GM23248 (cell line): ENCODE measurements at regions not wholly inside any gene's neighbourhood (a gene's known extent, or its start where the extent isn't known, plus 50 kb on each side); places are given as distances from the start of the nearest gene placed in this dataset.

ENCODE experiments used
- DNase-seq: peaks from one replicate; pipeline ENCODE4 v3.0.0-alpha.2; 2015
- H2AFZ ChIP-seq: fragments of 200-600 bp; sonication (generic); 2 replicates; pipeline ENCODE4 v1.6.1; 2016; ENCODE audit warnings: antibody characterized with exemption
- H3F3A ChIP-seq: fragments of 200-600 bp; sonication (generic); 2 replicates; pipeline ENCODE4 v1.6.1; 2016; ENCODE audit warnings: mild to moderate bottlenecking, antibody characterized with exemption, mixed run types; ENCODE audit not compliant: insufficient read depth
- H3K27ac ChIP-seq: fragments of 200-600 bp; sonication (generic); 2 replicates; pipeline ENCODE4 v1.5.1; 2016; ENCODE audit warnings: mild to moderate bottlenecking
- H3K27me3 ChIP-seq: fragments of 200-600 bp; sonication (generic); replicated peaks from 2 replicates; pipeline ENCODE4 v1.6.1; 2016; ENCODE audit warnings: mild to moderate bottlenecking; ENCODE audit not compliant: insufficient read depth
- H3K36me3 ChIP-seq: fragments of 200-600 bp; sonication (generic); 2 replicates; pipeline ENCODE4 v1.6.1; 2016; ENCODE audit warnings: low read depth, mild to moderate bottlenecking
- H3K4me1 ChIP-seq: fragments of 200-600 bp; sonication (generic); 2 replicates; pipeline ENCODE4 v1.6.1; 2016; ENCODE audit warnings: mild to moderate bottlenecking; ENCODE audit not compliant: insufficient read depth
- H3K4me2 ChIP-seq: fragments of 200-600 bp; sonication (generic); one replicate; pipeline ENCODE4 v1.6.1; 2016; ENCODE audit warnings: mild to moderate bottlenecking; ENCODE audit not compliant: unreplicated experiment
- H3K4me3 ChIP-seq: fragments of 200-600 bp; sonication (generic); 2 replicates; pipeline ENCODE4 v1.5.1; 2016; ENCODE audit warnings: mild to moderate bottlenecking
- H3K79me2 ChIP-seq: fragments of 200-600 bp; sonication (generic); 2 replicates; pipeline ENCODE4 v1.6.1; 2016; ENCODE audit warnings: mild to moderate bottlenecking; ENCODE audit not compliant: insufficient read depth
- H3K9ac ChIP-seq: fragments of 200-600 bp; sonication (generic); 2 replicates; pipeline ENCODE4 v1.6.1; 2016; ENCODE audit warnings: mild to moderate bottlenecking
- H3K9me2 ChIP-seq: fragments of 200-600 bp; sonication (generic); 2 replicates; pipeline ENCODE4 v1.6.1; 2016; ENCODE audit warnings: mixed run types, mild to moderate bottlenecking, moderate library complexity; ENCODE audit not compliant: insufficient read depth
- H3K9me3 ChIP-seq: fragments of 200-600 bp; sonication (generic); one replicate; pipeline ENCODE4 v1.6.1; 2017; ENCODE audit warnings: low read depth
- H4K20me1 ChIP-seq: fragments of 200-600 bp; sonication (generic); 2 replicates; pipeline ENCODE4 v1.6.0; 2016; ENCODE audit not compliant: insufficient read depth
- EZH2 ChIP-seq: fragments of 200-600 bp; sonication (generic); IDR thresholded peaks from 2 replicates; pipeline ENCODE4 v1.6.1; 2018; ENCODE audit warnings: antibody characterized with exemption, mild to moderate bottlenecking; ENCODE audit not compliant: insufficient read depth, poor library complexity, severe bottlenecking
- EZH2phosphoT487 ChIP-seq: fragments of 200-600 bp; sonication (generic); IDR thresholded peaks from 2 replicates; pipeline ENCODE4 v1.6.1; 2018; ENCODE audit warnings: antibody characterized with exemption, moderate library complexity, mild to moderate bottlenecking, low read depth; ENCODE audit not compliant: insufficient read depth
- WGBS, 2 experiments: methylation state at CpG; one replicate each; pipeline ENCODE4 v1.1.6; 2015 to 2017; ENCODE audit warnings: low lambda C conversion rate in 2 of 2, low coverage in 1 of 2; ENCODE audit errors: missing lambda C conversion rate in 2 of 2; 5-methylcytosine and 5-hydroxymethylcytosine counted together
- in situ Hi-C: fragments of 300-500 bp; cut with MboI; formaldehyde crosslinking; loops from 2 replicates; pipeline ENCODE4 v1.15.0; 2020

DNA sequence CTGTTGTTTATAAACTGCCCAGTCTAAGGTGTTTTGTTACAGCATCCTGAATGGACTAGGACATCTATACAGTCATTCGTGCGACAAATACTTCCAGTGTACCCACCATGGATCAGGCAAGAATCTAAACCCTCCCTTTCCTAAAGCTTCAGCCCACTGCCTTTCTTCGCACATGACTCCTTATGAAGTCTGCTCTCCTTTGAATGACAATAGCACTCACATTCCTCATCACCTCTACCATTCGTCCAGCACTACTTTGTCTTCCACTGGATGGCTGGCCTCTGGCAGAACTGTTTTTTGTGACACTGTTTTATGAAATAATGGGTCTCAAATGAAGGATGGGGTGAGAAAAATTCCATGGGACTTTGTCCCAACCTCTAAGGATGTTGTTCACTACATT is 89.8 kb upstream of the LIN7C start:
- Histone ChIP-seq H4K20me1 (no peaks in the 10 kb centered on the region), H3K4me1 (no peaks in the 10 kb centered on the region), H3K9me2 (no peaks in the 10 kb centered on the region), H3K27ac (no peak overlapping the region), H3F3A (0 out of 2 replicates have a peak, but pooled peaks cover 5% of the 10 kb centered on the region), H3K4me3 (no peak overlapping the region), H3K27me3 (no peaks in the 10 kb centered on the region), H3K36me3 (no peaks in the 10 kb centered on the region), H2AFZ (no peak overlapping the region), H3K79me2 (no peaks in the 10 kb centered on the region), H3K9me3 (no peaks in the 10 kb centered on the region), H3K4me2 (no peak overlapping the region), H3K9ac (no peak overlapping the region)
- no peak for DNase-seq
- 70% methylated on average over 4 of the region's 4 CpGs for WGBS, 2 experiments
- TF ChIP-seq EZH2phosphoT487 (no peak), EZH2 (no peak)
- in situ Hi-C loops, result no loop called here

DNA sequence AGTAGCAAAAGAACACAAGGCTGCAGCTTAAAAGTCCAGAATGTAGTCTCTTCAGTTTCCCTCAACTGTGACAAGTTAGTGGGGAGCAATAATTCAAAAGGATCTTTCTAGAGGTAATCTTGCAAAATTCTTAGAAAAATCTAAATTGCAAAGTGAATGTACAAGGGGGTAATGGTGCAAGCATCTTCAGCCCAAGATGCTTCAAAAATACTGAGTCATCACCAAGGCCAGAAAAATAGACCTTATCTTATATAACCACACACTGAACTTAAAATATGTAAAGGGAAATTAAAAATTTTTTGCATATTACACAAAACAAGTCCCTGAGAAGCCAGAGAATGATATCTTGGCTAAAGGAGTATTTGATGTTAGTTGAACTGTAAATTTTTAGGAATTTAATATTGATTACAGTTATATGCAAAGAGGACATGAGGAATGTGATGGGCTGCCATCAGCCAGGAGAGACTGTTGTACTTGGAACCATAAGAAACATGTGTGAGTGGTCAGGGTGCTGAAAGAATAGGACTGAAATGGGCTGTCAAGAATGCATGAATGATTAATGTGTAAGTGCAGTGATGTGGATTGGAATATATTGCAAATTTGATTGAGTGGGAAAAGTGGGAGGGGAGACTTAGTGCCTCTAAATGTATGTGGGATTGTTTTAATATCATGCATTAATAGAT is 85.7 kb upstream of the LIN7C start:
- no peaks in the 10 kb centered on the region for H3K9me3 ChIP-seq
- no peak overlapping the region for H3K4me3 ChIP-seq
- no peaks in the 10 kb centered on the region for H3K36me3 ChIP-seq
- no peaks in the 10 kb centered on the region for H4K20me1 ChIP-seq
- TF ChIP-seq EZH2phosphoT487, result no peak
- TF ChIP-seq EZH2, result no peak
- H3K27me3 ChIP-seq, result no peaks in the 10 kb centered on the region
- peak; percentile 26 for DNase-seq
- peaks cover 7% of the 10 kb centered on the region; the same call in 1 of the 2 replicates for H3K9me2 ChIP-seq
- H2AFZ ChIP-seq, result no peak overlapping the region
- H3F3A ChIP-seq, result 0 out of 2 replicates have a peak, but pooled peaks cover 5% of the 10 kb centered on the region
- no peaks in the 10 kb centered on the region for H3K79me2 ChIP-seq
- in situ Hi-C loops, result no loop called here
- no peaks in the 10 kb centered on the region for H3K4me1 ChIP-seq
- no peak overlapping the region for H3K4me2 ChIP-seq
- H3K9ac ChIP-seq, result no peak overlapping the region
- H3K27ac ChIP-seq, result no peak overlapping the region

GRCh38 chr11:27582621-27583020 is 76.1 kb upstream of the LIN7C start:
- TF ChIP-seq EZH2 (no peak), EZH2phosphoT487 (no peak)
- Histone ChIP-seq H3K27ac (no peak overlapping the region), H4K20me1 (no peaks in the 10 kb centered on the region), H3K36me3 (no peaks in the 10 kb centered on the region), H3K9ac (no peak overlapping the region), H3F3A (no peaks in the 10 kb centered on the region), H3K79me2 (no peaks in the 10 kb centered on the region), H3K27me3 (no peaks in the 10 kb centered on the region), H3K4me2 (no peak overlapping the region), H3K4me1 (no peaks in the 10 kb centered on the region), H3K9me2 (no peaks in the 10 kb centered on the region), H3K4me3 (no peak overlapping the region), H2AFZ (no peak overlapping the region), H3K9me3 (no peaks in the 10 kb centered on the region)
- 52 to 55% methylated on average over 4 of the region's 4 CpGs for WGBS, 2 experiments
- in situ Hi-C loops, result no loop called here
- no peak for DNase-seq

DNA sequence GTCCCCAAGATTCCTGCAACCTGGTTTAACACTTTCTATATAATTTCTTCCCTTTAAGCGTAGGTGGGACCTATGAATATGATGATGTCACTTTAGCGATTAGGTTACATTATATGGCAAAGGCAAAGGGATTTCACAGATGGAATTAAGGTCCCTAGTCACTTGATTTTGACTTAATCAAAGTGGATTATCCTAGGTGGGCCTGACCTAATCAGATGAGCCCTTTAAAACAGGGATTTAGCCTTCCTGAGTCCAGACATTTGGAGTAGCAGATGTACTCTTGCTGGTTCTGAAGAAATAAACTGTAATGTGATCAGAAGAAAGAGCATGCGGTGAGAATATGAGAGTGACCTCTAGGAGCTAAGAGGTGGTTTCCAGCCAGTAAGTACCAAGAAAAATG is 67.8 kb upstream of the LIN7C start:
- TF ChIP-seq EZH2phosphoT487, result no peak
- TF ChIP-seq EZH2, result no peak

GRCh38 chr11:27573024-27573423 is 66.5 kb upstream of the LIN7C start:
- Histone ChIP-seq H3K4me2 (no peak overlapping the region), H3K4me3 (no peak overlapping the region), H3K4me1 (peaks cover 10% of the 10 kb centered on the region), H3F3A (no peaks in the 10 kb centered on the region), H3K9ac (no peak overlapping the region), H3K9me3 (no peaks in the 10 kb centered on the region), H4K20me1 (no peaks in the 10 kb centered on the region), H3K27ac (no peak overlapping the region), H3K36me3 (no peaks in the 10 kb centered on the region), H2AFZ (no peak overlapping the region), H3K27me3 (no peaks in the 10 kb centered on the region), H3K79me2 (no peaks in the 10 kb centered on the region), H3K9me2 (no peaks in the 10 kb centered on the region)
- TF ChIP-seq EZH2 (no peak), EZH2phosphoT487 (no peak)
- in situ Hi-C loops, result no loop called here
- no peak for DNase-seq

More for the DNA sequence above, 67.8 kb upstream of the LIN7C start:
- H3K27me3 ChIP-seq, result no peaks in the 10 kb centered on the region
- no peaks in the 10 kb centered on the region for H3K9me2 ChIP-seq
- 91 to 94% methylated on average over 3 of the region's 3 CpGs for WGBS, 2 experiments
- no peaks in the 10 kb centered on the region for H3K79me2 ChIP-seq
- no peaks in the 10 kb centered on the region for H3K36me3 ChIP-seq
- no peak for DNase-seq
- no peak overlapping the region for H3K4me2 ChIP-seq
- in situ Hi-C loops, result no loop called here
- H3F3A ChIP-seq, result no peaks in the 10 kb centered on the region
- no peak overlapping the region for H3K9ac ChIP-seq
- H4K20me1 ChIP-seq, result no peaks in the 10 kb centered on the region
- H3K4me3 ChIP-seq, result no peak overlapping the region
- no peak overlapping the region for H2AFZ ChIP-seq
- H3K9me3 ChIP-seq, result no peaks in the 10 kb centered on the region
- peaks cover 10% of the 10 kb centered on the region for H3K4me1 ChIP-seq
- no peak overlapping the region for H3K27ac ChIP-seq
